ENCODE measurements at regions not wholly inside any gene's neighbourhood (a gene's known extent, or its start where the extent isn't known, plus 50 kb on each side); places are given as distances from the start of the nearest gene placed in this dataset.

DNA sequence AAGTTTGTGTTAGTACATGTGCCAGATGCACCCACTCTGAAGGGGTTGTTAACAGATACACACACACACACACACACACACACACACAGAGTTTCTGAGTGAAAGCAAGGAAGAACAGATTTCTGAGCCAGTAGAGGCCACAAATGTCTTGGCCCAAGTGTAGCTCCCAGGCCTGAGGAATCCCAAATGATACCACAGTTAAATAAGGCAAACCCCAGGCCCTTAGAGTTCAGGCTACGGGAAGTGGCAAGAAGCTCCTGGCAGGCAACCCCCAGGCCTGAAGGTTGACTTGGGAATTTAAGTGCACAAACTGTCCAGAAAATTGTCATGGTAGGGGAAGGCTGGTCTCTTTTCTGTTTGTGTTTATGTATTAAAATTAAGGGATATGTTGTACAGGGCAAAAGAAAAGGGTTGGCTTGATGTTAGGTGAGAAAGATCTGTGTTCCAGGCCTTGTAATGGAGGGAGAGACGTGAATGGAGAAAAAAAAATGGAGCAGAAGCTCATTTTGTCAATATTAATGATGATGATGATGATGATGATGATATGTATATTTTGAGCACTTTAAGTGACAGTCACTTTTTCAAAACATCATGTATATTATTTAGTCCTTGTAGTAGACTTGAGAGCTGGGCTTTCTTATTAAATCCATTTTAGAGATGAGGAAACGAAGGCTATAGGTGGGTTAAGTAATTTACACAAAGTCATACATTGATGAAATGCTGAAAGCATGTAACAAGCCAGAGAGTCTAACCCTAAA is 317.0 kb upstream of the JAG1 start:
- H3K27ac Mint-ChIP-seq: no peak overlapping the region
- TF ChIP-seq, protein P1, sequence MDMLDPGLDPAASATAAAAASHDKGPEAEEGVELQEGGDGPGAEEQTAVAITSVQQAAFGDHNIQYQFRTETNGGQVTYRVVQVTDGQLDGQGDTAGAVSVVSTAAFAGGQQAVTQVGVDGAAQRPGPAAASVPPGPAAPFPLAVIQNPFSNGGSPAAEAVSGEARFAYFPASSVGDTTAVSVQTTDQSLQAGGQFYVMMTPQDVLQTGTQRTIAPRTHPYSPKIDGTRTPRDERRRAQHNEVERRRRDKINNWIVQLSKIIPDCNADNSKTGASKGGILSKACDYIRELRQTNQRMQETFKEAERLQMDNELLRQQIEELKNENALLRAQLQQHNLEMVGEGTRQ (CRISPR knock-in tag; IDR thresholded peaks at IDR 0.05): no peak
- TF ChIP-seq, protein P2, sequence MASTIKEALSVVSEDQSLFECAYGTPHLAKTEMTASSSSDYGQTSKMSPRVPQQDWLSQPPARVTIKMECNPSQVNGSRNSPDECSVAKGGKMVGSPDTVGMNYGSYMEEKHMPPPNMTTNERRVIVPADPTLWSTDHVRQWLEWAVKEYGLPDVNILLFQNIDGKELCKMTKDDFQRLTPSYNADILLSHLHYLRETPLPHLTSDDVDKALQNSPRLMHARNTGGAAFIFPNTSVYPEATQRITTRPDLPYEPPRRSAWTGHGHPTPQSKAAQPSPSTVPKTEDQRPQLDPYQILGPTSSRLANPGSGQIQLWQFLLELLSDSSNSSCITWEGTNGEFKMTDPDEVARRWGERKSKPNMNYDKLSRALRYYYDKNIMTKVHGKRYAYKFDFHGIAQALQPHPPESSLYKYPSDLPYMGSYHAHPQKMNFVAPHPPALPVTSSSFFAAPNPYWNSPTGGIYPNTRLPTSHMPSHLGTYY (CRISPR knock-in tag; IDR thresholded peaks at IDR 0.05): no peak
- TF ChIP-seq SP1 (CRISPR knock-in tag; conservative IDR thresholded peaks at IDR 0.05): no peak
- ChIA-PET POLR2A (no interaction called here), CTCF (no interaction called here)
- H3K4me3 Mint-ChIP-seq: no peak overlapping the region
- ATAC-seq (peak; percentile 66), DNase-seq (ENCODE audit: low spot score) (no peak)
- H3K27me3 Mint-ChIP-seq (ENCODE audit: low read depth): no peaks in the 10 kb centered on the region
- peaks cover 5% of the 10 kb centered on the region; the same call in 1 of the 2 replicates for H3K9me3 Mint-ChIP-seq
- H3K4me1 Mint-ChIP-seq: peaks cover 32% of the 10 kb centered on the region
- H3K36me3 Mint-ChIP-seq: no peaks in the 10 kb centered on the region

DNA sequence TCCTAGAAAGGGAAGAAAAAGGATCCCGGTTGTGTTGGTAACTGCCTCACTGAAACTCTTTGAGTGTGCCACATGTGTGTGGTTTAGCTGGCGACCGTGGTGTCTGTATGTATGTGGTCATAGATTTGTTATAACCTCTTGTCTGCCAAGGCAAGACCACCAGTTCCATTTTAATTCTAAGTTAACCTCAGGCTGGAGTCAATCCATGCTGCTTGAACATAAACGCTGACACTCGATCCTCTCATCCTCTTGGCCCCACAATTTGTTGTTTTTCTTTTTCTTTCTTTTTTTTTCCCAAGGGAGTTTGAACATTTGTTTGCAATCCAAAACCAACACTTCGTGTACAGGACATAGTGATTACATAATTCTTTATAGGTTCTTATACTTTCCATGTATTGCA is 318.9 kb upstream of the JAG1 start:
- CTCF ChIA-PET: interaction anchor here (1.5 kb wide), 1 partner anchor 213 kb away, joined by 3 read pairs; no protein-coding TSS in a partner anchor
- DNase-seq (ENCODE audit: low spot score) (no peak), ATAC-seq (no peak)
- Mint-ChIP-seq H3K4me1 (peaks cover 32% of the 10 kb centered on the region), H3K4me3 (no peak overlapping the region), H3K36me3 (no peaks in the 10 kb centered on the region), H3K9me3 (peaks cover 5% of the 10 kb centered on the region; the same call in 1 of the 2 replicates), H3K27ac (no peak overlapping the region), H3K27me3 (ENCODE audit: low read depth) (no peaks in the 10 kb centered on the region)
- TF ChIP-seq, protein P3, sequence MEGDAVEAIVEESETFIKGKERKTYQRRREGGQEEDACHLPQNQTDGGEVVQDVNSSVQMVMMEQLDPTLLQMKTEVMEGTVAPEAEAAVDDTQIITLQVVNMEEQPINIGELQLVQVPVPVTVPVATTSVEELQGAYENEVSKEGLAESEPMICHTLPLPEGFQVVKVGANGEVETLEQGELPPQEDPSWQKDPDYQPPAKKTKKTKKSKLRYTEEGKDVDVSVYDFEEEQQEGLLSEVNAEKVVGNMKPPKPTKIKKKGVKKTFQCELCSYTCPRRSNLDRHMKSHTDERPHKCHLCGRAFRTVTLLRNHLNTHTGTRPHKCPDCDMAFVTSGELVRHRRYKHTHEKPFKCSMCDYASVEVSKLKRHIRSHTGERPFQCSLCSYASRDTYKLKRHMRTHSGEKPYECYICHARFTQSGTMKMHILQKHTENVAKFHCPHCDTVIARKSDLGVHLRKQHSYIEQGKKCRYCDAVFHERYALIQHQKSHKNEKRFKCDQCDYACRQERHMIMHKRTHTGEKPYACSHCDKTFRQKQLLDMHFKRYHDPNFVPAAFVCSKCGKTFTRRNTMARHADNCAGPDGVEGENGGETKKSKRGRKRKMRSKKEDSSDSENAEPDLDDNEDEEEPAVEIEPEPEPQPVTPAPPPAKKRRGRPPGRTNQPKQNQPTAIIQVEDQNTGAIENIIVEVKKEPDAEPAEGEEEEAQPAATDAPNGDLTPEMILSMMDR (IDR thresholded peaks at IDR 0.05): no peak
- no peak for TF ChIP-seq SMAD3 (CRISPR knock-in tag; IDR thresholded peaks at IDR 0.05; ENCODE audit: borderline replicate concordance)
- TF ChIP-seq, protein P4, sequence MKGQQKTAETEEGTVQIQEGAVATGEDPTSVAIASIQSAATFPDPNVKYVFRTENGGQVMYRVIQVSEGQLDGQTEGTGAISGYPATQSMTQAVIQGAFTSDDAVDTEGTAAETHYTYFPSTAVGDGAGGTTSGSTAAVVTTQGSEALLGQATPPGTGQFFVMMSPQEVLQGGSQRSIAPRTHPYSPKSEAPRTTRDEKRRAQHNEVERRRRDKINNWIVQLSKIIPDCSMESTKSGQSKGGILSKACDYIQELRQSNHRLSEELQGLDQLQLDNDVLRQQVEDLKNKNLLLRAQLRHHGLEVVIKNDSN (CRISPR knock-in tag; IDR thresholded peaks at IDR 0.05): no peak
- TF ChIP-seq, protein P5, sequence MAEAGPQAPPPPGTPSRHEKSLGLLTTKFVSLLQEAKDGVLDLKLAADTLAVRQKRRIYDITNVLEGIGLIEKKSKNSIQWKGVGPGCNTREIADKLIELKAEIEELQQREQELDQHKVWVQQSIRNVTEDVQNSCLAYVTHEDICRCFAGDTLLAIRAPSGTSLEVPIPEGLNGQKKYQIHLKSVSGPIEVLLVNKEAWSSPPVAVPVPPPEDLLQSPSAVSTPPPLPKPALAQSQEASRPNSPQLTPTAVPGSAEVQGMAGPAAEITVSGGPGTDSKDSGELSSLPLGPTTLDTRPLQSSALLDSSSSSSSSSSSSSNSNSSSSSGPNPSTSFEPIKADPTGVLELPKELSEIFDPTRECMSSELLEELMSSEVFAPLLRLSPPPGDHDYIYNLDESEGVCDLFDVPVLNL (CRISPR knock-in tag; IDR thresholded peaks at IDR 0.05; ENCODE audit: borderline replicate concordance, low read depth): no peak
- no peak for TF ChIP-seq TEAD1 (CRISPR knock-in tag; IDR thresholded peaks at IDR 0.05)
- TF ChIP-seq, protein P6, sequence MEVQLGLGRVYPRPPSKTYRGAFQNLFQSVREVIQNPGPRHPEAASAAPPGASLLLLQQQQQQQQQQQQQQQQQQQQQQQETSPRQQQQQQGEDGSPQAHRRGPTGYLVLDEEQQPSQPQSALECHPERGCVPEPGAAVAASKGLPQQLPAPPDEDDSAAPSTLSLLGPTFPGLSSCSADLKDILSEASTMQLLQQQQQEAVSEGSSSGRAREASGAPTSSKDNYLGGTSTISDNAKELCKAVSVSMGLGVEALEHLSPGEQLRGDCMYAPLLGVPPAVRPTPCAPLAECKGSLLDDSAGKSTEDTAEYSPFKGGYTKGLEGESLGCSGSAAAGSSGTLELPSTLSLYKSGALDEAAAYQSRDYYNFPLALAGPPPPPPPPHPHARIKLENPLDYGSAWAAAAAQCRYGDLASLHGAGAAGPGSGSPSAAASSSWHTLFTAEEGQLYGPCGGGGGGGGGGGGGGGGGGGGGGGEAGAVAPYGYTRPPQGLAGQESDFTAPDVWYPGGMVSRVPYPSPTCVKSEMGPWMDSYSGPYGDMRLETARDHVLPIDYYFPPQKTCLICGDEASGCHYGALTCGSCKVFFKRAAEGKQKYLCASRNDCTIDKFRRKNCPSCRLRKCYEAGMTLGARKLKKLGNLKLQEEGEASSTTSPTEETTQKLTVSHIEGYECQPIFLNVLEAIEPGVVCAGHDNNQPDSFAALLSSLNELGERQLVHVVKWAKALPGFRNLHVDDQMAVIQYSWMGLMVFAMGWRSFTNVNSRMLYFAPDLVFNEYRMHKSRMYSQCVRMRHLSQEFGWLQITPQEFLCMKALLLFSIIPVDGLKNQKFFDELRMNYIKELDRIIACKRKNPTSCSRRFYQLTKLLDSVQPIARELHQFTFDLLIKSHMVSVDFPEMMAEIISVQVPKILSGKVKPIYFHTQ (CRISPR knock-in tag; IDR thresholded peaks at IDR 0.05): no peak
- TF ChIP-seq, protein P7, sequence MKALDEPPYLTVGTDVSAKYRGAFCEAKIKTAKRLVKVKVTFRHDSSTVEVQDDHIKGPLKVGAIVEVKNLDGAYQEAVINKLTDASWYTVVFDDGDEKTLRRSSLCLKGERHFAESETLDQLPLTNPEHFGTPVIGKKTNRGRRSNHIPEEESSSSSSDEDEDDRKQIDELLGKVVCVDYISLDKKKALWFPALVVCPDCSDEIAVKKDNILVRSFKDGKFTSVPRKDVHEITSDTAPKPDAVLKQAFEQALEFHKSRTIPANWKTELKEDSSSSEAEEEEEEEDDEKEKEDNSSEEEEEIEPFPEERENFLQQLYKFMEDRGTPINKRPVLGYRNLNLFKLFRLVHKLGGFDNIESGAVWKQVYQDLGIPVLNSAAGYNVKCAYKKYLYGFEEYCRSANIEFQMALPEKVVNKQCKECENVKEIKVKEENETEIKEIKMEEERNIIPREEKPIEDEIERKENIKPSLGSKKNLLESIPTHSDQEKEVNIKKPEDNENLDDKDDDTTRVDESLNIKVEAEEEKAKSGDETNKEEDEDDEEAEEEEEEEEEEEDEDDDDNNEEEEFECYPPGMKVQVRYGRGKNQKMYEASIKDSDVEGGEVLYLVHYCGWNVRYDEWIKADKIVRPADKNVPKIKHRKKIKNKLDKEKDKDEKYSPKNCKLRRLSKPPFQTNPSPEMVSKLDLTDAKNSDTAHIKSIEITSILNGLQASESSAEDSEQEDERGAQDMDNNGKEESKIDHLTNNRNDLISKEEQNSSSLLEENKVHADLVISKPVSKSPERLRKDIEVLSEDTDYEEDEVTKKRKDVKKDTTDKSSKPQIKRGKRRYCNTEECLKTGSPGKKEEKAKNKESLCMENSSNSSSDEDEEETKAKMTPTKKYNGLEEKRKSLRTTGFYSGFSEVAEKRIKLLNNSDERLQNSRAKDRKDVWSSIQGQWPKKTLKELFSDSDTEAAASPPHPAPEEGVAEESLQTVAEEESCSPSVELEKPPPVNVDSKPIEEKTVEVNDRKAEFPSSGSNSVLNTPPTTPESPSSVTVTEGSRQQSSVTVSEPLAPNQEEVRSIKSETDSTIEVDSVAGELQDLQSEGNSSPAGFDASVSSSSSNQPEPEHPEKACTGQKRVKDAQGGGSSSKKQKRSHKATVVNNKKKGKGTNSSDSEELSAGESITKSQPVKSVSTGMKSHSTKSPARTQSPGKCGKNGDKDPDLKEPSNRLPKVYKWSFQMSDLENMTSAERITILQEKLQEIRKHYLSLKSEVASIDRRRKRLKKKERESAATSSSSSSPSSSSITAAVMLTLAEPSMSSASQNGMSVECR (CRISPR knock-in tag; IDR thresholded peaks at IDR 0.05; ENCODE audit: borderline replicate concordance): no peak
- no peak for TF ChIP-seq ETV6 (CRISPR knock-in tag; IDR thresholded peaks at IDR 0.05)
- TF ChIP-seq ELF4 (CRISPR knock-in tag; IDR thresholded peaks at IDR 0.05; ENCODE audit: low read depth): no peak
- no peak for TF ChIP-seq NFYB (CRISPR knock-in tag; conservative IDR thresholded peaks at IDR 0.05; ENCODE audit: low read depth)
- TF ChIP-seq, protein P8, sequence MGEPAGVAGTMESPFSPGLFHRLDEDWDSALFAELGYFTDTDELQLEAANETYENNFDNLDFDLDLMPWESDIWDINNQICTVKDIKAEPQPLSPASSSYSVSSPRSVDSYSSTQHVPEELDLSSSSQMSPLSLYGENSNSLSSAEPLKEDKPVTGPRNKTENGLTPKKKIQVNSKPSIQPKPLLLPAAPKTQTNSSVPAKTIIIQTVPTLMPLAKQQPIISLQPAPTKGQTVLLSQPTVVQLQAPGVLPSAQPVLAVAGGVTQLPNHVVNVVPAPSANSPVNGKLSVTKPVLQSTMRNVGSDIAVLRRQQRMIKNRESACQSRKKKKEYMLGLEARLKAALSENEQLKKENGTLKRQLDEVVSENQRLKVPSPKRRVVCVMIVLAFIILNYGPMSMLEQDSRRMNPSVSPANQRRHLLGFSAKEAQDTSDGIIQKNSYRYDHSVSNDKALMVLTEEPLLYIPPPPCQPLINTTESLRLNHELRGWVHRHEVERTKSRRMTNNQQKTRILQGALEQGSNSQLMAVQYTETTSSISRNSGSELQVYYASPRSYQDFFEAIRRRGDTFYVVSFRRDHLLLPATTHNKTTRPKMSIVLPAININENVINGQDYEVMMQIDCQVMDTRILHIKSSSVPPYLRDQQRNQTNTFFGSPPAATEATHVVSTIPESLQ (CRISPR knock-in tag; IDR thresholded peaks at IDR 0.05): no peak
- TF ChIP-seq, protein P9, sequence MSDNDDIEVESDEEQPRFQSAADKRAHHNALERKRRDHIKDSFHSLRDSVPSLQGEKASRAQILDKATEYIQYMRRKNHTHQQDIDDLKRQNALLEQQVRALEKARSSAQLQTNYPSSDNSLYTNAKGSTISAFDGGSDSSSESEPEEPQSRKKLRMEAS (CRISPR knock-in tag; IDR thresholded peaks at IDR 0.05): no peak
- TF ChIP-seq, protein P10, sequence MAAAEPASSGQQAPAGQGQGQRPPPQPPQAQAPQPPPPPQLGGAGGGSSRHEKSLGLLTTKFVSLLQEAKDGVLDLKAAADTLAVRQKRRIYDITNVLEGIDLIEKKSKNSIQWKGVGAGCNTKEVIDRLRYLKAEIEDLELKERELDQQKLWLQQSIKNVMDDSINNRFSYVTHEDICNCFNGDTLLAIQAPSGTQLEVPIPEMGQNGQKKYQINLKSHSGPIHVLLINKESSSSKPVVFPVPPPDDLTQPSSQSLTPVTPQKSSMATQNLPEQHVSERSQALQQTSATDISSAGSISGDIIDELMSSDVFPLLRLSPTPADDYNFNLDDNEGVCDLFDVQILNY (CRISPR knock-in tag; IDR thresholded peaks at IDR 0.05): no peak
- POLR2A ChIA-PET: no interaction called here
